ENCODE measurements at regions not wholly inside any gene's neighbourhood (a gene's known extent, or its start where the extent isn't known, plus 50 kb on each side); places are given as distances from the start of the nearest gene placed in this dataset.

DNA sequence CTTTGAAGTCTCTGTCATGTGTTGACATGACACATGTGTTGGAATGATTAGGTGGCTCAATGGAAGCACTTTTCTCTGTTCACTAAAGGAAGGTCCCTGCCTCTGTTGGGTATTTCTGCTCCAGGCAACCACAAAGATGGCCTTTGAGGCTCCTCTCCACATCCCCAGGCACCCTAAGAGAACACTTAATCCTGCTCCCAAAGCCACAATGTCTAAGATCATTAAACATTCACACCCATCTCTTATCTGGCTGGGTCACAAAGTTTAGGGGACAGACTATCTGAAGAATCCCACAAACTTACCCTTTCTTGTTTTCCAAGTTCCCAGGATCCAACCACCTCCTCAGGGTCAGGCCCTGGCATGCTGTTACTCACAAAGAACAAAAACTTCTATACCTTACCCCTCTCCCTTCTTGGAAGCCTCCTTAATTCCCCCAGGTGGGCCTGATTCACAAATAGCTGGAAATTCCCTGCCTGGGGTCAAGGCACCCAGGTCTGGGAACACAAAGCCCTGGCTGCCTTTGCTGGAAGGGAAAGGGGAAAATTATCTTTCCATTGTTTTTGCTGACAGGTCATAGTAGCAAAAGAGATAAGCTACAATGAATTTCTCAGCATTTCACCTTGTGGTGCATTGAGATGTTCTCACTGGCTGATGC lies 333.7 kb downstream of the PCNX1 start:
- TF ChIP-seq, protein P1, sequence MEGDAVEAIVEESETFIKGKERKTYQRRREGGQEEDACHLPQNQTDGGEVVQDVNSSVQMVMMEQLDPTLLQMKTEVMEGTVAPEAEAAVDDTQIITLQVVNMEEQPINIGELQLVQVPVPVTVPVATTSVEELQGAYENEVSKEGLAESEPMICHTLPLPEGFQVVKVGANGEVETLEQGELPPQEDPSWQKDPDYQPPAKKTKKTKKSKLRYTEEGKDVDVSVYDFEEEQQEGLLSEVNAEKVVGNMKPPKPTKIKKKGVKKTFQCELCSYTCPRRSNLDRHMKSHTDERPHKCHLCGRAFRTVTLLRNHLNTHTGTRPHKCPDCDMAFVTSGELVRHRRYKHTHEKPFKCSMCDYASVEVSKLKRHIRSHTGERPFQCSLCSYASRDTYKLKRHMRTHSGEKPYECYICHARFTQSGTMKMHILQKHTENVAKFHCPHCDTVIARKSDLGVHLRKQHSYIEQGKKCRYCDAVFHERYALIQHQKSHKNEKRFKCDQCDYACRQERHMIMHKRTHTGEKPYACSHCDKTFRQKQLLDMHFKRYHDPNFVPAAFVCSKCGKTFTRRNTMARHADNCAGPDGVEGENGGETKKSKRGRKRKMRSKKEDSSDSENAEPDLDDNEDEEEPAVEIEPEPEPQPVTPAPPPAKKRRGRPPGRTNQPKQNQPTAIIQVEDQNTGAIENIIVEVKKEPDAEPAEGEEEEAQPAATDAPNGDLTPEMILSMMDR (IDR thresholded peaks at IDR 0.05; ENCODE audit: extremely low read depth, insufficient read depth, missing control alignments), result no peak
- in situ Hi-C loops (cut with MboI; ENCODE audit: low pct_unique_long_range_greater_than_20kb, low sequenced_read_pairs, unreplicated experiment), result no loop called here
- DNase-seq (ENCODE audit: low spot score), result no peak

DNA sequence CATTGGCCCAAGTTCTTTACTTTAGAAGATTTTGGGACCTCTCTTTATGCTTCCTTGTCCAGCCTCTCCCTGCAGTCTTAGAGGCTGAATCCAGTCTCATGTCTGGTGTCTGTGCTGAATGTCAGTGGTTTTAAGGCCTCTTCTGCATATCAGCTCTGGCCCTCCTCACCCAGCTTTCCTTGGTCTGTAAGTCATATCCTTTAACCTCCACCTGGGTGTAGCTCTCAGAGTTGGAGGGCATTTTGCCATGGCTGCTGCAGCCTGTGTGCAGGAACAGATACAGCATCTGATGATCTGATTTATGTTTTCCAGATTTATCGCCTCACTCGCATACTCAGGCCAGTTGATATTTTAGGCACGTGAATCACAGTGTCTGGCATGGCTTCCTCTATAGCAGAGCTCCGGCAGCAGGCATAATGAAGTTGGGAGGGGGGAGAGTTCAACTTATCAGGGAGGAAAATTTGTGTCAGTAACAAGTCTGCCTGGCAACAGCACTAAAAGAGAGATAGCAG lies 335.0 kb downstream of the PCNX1 start:
- TF ChIP-seq, protein P1 (IDR thresholded peaks at IDR 0.05; ENCODE audit: extremely low read depth, insufficient read depth, missing control alignments), result no peak
- DNase-seq (ENCODE audit: low spot score), result no peak
- in situ Hi-C loops (cut with MboI; ENCODE audit: low pct_unique_long_range_greater_than_20kb, low sequenced_read_pairs, unreplicated experiment), result no loop called here

DNA sequence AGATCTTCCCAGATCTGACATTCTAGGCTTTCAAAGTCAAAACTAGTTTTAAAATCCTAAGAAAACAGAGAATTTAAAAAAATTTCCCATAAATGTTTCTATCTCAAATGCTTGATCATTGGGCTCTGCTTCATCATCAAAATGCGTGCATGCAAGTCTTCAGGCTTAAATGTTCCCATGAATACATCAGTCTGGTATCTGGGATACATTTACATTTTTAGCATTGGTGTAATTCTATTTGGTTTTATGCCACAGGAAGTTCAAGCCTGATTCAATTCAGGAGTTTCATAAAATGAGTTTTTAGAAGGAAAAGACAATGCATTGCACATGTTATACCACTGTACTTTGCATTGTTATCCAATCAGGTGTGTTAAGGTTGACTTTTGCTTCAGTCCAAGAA lies 336.4 kb downstream of the PCNX1 start:
- no peak for DNase-seq (ENCODE audit: low spot score)
- in situ Hi-C loops (cut with MboI; ENCODE audit: low pct_unique_long_range_greater_than_20kb, low sequenced_read_pairs, unreplicated experiment), result no loop called here
- TF ChIP-seq, protein P1 (IDR thresholded peaks at IDR 0.05; ENCODE audit: extremely low read depth, insufficient read depth, missing control alignments), result no peak

- TF ChIP-seq, protein P1 (IDR thresholded peaks at IDR 0.05; ENCODE audit: extremely low read depth, insufficient read depth, missing control alignments), result no peak
- in situ Hi-C loops (cut with MboI; ENCODE audit: low pct_unique_long_range_greater_than_20kb, low sequenced_read_pairs, unreplicated experiment), result no loop called here
- no peak for DNase-seq (ENCODE audit: low spot score)
These were observed 337.1 kb downstream of the PCNX1 start for GRCh38 chr14:71244341-71244740.

DNA sequence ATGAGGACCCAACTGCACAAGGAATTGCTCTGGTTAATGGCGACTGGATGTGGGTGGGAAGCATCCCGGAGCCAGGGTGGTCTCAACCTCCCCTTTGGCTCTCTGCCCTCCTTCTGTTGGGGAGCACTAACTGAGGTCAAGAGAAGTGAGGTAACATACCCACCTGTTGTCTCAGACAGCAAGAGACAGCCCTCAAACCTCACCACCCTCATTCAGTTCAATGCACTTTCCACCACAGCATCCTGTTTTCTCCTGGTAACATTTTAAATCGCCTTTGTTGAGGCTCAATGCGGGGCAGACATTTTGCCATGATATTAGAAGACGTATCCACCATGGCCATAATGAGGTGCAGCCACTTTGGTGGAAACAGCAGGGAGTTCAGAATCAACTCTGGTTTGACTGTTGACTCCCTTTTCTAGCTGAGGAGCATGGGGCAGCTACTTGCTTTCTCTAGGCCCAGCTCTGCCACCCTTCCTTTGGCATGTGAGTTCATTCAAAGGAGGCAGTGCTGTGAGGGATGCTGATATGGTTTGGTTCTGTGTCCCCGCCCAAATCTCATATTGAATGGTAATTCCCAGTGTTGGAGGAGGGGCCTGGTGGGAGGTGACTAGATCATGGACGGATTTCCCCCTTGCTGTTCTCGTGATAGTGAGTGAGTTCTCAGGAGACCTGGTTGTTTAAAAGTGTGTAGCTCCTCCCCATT lies 338.6 kb downstream of the PCNX1 start:
- in situ Hi-C loops (cut with MboI; ENCODE audit: low pct_unique_long_range_greater_than_20kb, low sequenced_read_pairs, unreplicated experiment), result no loop called here
- TF ChIP-seq, protein P1 (IDR thresholded peaks at IDR 0.05; ENCODE audit: extremely low read depth, insufficient read depth, missing control alignments), result no peak
- DNase-seq (ENCODE audit: low spot score), result no peak

DNA sequence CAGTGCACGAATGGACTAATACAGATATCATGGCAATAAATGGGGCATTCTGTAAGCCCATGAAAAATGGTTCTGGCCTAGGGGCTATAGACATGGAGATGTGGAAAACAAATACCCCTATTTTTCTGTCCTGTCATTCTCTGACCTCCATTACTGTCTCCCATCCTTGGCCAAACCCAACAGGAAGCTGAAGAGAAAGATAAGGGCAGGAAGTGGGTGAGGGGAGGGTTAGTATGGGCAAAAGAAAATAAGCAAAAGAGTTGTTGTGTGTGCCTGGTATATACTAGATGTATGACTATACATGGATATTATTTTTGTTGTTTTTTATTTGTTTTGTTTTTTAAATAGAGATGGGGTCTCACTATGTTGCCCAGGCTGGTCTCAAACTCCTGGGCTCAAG lies 339.3 kb downstream of the PCNX1 start:
- TF ChIP-seq, protein P1 (IDR thresholded peaks at IDR 0.05; ENCODE audit: extremely low read depth, insufficient read depth, missing control alignments), result no peak
- DNase-seq (ENCODE audit: low spot score), result no peak
- in situ Hi-C loops (cut with MboI; ENCODE audit: low pct_unique_long_range_greater_than_20kb, low sequenced_read_pairs, unreplicated experiment), result no loop called here
